Mammary epithelial cell (primary cell): ENCODE measurements at regions not wholly inside any gene's neighbourhood (a gene's known extent, or its start where the extent isn't known, plus 50 kb on each side); places are given as distances from the start of the nearest gene placed in this dataset.

Experiments used
- CTCF ChIP-seq, 2 donors: IDR thresholded peaks in 1 of 2; conservative IDR thresholded peaks in 1 of 2; 2 replicates each; pipeline ENCODE4 v1.5.1; 2011 to 2012; ENCODE audit warnings: inconsistent platforms in 2 of 2, low read length in 2 of 2, mild to moderate bottlenecking in 2 of 2, control low read depth in 1 of 2, low read depth in 1 of 2; ENCODE audit not compliant: insufficient read depth in 1 of 2; ENCODE audit errors: extremely low read depth in 1 of 2
- EZH2 ChIP-seq: IDR thresholded peaks from 2 replicates; pipeline ENCODE4 v1.6.1; 2012; ENCODE audit warnings: low read length, inconsistent platforms, borderline replicate concordance

GRCh38 chr5:153919161-153919560, 119.5 kb downstream of the FAM114A2 start:
- no peak for TF ChIP-seq EZH2
- TF ChIP-seq CTCF (conservative IDR thresholded peaks at IDR 0.05 in 1 of 2, IDR thresholded peaks at IDR 0.05 in 1 of 2; ENCODE audit: extremely low read depth in 1 of 2, insufficient read depth in 1 of 2, low read depth in 1 of 2, low read length in 2 of 2) = no peak
